A673 (cell line): ENCODE measurements at regions not wholly inside any gene's neighbourhood (a gene's known extent, or its start where the extent isn't known, plus 50 kb on each side); places are given as distances from the start of the nearest gene placed in this dataset.

Source experiments
- EZH2 ChIP-seq: fragments of 200-600 bp; sonication (generic); IDR thresholded peaks from 2 replicates; pipeline ENCODE4 v1.6.1; 2017; ENCODE audit warnings: borderline replicate concordance, low read depth, mild to moderate bottlenecking, mixed read lengths, antibody characterized with exemption, low read length; ENCODE audit not compliant: poor library complexity, severe bottlenecking
- TF ChIP-seq, protein P1 (sequence below): fragments of 300-800, 200-600 bp; sonication (generic); conservative IDR thresholded peaks from 2 replicates; pipeline ENCODE4 v1.5.1; 2017; ENCODE audit warnings: low read depth, mild to moderate bottlenecking, antibody characterized with exemption, low read length, moderate library complexity, mixed read lengths

DNA sequence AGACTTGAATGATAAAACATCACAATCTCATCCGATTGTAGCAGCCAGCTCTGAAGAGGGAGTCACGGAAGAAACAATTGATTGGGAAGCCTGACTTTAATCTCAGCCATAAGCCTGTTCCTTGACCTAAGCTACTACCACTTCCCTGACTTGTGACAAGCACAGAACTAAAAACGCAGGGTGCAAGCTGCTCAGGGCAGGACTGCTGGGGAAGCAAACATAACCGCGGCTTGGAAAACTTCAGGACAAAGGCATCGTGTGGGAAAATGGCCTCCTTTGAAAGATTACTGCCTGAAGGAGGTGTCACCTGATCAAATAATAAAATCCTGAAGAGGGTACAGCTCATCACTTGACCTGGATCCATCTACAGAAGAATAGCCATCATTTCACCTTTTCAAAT, 595.3 kb upstream of the CADM1 start:
- TF ChIP-seq, protein P1, sequence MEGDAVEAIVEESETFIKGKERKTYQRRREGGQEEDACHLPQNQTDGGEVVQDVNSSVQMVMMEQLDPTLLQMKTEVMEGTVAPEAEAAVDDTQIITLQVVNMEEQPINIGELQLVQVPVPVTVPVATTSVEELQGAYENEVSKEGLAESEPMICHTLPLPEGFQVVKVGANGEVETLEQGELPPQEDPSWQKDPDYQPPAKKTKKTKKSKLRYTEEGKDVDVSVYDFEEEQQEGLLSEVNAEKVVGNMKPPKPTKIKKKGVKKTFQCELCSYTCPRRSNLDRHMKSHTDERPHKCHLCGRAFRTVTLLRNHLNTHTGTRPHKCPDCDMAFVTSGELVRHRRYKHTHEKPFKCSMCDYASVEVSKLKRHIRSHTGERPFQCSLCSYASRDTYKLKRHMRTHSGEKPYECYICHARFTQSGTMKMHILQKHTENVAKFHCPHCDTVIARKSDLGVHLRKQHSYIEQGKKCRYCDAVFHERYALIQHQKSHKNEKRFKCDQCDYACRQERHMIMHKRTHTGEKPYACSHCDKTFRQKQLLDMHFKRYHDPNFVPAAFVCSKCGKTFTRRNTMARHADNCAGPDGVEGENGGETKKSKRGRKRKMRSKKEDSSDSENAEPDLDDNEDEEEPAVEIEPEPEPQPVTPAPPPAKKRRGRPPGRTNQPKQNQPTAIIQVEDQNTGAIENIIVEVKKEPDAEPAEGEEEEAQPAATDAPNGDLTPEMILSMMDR: no peak
- no peak for TF ChIP-seq EZH2
